Retina (tissue), 1 donor: ENCODE measurements at regions not wholly inside any gene's neighbourhood (a gene's known extent, or its start where the extent isn't known, plus 50 kb on each side); places are given as distances from the start of the nearest gene placed in this dataset.

Source experiments
- DNase-seq: peaks from one replicate; pipeline ENCODE4 v3.0.0-alpha.2; 2016

GRCh38 chr1:185574139-185574875 lies 159.9 kb upstream of the HMCN1 start:
- DNase-seq: no peak

GRCh38 chr1:185573677-185574076 lies 160.5 kb upstream of the HMCN1 start:
- DNase-seq: no peak

- no peak for DNase-seq
Observed at GRCh38 chr1:185573162-185573561, 161.0 kb upstream of the HMCN1 start.

DNA sequence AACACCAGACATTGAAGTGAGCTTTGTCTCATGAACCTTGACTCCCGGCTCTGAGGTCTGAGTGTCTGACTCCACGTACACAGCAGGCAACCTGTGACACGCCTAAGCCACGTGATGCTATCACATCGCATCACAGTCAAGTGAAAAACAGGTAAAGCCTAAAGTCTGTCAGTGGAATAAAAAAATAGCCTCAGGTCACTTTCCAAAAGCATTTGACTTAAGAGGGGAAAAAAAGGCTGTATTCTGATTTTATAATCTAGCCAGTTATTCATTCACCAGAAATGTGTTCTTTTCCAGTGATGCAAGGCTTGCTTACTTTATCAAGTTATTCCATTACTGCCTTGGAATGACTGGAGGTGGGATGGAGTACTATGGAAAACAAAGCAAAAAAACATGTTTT lies 163.2 kb upstream of the HMCN1 start:
- DNase-seq: no peak

DNA sequence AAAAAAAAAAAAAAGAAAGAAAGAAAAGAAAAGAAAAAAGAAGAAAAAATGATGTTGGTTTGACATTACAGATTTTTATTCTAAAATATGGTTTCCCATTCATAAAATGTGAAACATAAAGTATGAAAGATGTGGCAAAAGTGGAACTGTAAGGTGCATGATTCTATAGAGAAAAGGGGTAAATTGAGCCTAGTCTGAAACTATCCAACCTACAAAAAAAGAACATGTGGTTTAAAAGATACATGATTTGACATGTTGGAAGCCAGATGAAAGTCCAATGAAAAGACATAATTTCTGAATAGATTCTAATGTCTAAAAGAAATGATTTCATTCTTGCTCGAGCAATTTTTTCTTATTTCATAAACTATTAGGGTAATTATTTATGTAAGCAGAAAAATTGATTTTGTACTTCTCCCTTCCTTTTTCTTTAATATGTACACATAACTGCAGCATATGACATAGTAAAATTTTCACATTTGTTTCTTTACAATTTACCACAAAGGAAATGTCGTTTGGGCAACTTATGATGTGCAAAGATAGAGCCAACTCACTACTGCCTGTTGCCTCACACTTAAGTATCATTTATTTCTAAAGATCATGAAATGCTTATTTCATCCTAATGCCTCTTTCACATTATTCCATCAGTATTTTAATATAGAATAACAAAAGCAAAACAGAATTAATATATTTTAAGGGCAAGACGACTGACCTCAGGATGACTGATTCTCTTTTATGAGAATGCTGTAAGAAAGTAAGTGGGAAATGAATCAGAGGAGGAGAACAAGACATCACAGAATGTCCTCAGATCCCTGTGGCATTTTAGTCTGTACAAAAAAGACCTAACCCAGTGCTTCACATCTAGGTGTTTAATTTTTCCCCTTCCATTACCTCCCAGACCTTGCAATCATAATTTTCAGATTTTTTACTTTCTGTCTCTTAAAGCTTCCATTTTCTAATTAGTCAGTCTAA lies 165.8 kb upstream of the HMCN1 start:
- DNase-seq: no peak

- no peak for DNase-seq
Observed at GRCh38 chr1:185567440-185567839, 166.8 kb upstream of the HMCN1 start.

GRCh38 chr1:185566995-185567394 lies 167.2 kb upstream of the HMCN1 start:
- DNase-seq: no peak

DNA sequence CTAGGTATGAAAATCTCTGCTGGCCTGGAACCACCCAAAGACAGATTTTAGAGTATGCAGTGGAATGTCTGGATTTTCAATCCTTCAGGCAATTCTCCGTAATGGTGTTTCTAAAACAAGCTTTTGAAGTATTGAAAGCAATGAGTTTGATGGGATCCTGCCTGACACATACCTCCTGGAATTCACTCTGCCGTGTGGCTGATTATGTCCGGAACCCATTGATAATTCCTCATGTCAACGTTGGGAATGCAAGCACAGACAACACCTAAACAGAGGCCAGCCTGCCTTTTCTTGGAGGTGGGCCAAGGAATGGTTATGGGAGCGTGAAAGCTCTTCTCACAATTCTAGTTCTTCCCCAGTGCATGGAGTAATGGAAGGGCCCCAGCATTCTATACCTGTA lies 168.9 kb upstream of the HMCN1 start:
- no peak for DNase-seq

GRCh38 chr1:185564816-185565215 lies 169.4 kb upstream of the HMCN1 start:
- DNase-seq: no peak

DNA sequence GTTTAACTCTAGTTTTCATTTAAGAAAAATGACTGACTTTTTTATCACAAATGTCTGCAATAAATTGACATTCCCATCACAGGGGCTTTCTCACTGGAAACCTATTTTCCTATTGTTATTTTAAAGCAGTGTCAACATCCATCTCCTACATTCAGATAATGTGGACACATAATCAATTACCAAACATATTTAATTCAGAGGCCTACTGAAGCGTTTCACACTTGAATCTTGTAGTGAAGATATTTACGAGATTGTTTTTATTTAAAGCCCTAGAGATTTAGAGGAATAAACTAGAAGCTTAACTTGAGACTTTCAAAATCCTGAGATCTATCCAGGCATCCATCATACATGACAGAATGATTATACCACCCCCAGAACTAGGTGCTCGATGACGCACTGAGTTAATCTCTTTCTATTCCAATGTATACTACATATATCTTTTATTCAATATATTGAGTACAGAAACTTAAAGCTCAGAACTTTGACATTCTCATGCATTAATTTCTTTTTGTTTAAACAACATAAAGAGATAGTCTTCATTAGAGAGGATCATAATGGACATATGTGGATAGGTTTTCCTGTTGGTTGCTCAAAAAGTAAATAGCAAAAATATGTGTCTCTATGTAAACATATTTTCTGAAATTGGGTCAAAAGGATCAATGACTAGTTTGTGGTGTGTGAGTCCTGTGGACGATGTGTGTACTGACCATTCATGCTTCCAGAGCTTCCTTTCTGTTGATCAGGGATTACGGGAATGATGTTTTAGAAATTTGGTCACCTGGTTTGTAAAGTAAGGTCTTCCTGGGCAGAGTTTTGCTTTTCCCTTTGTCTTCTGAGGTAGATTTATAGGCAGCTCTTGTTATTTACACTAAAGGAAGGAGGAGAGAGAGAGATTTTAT lies 171.5 kb upstream of the HMCN1 start:
- no peak for DNase-seq

DNA sequence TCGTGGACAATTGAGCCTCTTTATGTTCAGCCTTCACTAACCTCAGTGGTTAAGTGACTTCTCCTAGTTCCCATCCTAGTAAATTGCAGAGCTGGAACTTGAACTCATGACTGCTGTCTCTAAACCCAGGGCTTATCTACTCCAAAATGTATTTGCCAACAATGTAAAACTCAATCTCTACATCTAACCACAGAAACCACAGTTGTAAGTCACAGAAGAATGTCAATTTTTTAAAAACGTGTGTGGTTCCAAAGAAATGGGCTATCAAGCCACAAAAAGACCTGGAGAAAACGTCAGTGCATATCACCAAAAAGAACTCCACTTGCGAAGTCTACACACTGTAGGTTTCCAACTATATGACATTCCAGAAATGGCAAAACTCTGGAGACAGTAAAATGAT lies 172.6 kb upstream of the HMCN1 start:
- no peak for DNase-seq

DNA sequence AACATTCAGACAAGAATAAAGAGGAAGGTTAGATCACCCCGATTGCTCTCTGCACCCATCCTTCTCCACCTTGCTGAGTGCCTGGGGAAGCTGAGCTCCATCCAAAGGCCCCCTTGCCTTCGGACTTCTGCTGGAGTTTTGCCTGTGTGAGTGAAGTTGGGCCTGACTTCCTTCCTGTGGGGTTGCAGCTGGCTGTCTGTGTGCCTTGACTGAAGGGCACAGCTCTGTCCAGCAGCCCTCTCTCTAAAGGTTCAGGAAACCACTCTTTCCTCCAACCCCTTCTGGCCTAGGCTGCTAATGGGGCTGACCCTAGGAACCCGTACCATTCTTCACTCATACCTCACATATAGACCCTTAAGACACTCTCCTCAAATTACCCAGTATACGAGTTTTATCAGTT lies 173.4 kb upstream of the HMCN1 start:
- no peak for DNase-seq

DNA sequence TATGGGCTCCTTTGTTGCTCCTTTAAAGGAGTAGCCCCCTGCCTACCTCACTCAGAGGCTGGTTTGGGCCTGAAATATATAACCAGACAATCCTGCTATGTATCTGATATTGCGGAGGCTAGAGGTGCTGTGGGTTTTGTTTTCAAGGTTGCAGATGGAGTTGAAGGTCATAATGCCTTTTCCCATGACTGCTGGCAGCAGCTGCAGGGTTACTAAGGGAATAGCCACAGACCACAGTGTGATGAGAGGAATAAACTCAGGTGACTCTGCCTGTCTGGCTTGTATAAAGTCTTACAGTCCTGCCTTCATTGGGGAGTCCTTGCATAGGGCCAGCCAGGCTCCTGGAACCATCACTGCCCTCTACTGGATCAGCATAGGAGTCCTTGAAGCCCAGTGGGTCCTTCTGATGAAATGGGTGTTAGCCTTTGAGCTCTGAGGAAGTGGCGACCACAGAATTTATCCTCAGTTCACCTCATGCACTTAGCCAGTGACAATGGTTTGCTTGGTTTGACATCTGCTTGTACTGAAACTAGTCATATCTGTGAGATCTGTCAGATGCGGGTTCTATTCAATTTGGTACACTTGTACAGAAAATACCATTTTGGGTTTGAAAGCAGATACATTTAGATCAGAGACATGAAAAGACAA lies 174.4 kb upstream of the HMCN1 start:
- DNase-seq: peak; percentile 17

DNA sequence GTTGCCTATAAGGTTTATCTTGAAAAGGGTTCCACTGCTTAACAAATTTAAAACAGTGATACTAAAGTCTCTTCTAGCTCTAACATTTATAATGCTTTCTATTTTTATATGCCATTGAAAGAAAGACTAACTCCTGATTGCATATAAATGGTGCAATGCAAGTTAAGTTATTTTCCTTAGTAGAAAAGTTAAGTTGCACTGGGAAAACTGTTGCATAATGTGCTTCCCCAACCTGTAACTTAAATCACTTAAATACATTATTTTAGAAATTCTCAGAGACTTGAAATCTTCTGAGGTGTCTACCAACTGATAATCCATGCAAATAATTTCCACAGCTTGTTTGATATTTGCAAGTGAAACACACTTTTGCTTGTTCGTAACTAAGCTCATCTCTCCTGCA lies 175.0 kb upstream of the HMCN1 start:
- no peak for DNase-seq

DNA sequence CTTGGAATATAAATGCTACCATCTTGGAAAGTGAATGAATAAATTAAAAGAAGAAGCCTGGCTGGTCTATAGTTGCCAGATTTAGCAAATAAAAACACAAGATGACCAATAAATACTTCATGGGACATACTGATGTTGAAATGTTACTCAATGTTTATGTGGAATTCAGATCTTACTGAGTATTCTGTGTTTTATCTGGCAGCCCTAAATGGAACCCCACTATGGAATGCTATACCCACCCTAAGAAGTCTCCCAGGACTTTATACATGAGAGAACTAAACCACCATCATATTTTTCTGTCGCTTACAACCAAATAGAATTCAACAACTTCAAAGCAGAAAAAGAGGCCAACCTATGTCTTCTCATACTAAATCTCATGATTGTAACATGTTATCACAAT lies 177.6 kb upstream of the HMCN1 start:
- DNase-seq: no peak

GRCh38 chr1:185555743-185556142 lies 178.4 kb upstream of the HMCN1 start:
- DNase-seq: no peak

DNA sequence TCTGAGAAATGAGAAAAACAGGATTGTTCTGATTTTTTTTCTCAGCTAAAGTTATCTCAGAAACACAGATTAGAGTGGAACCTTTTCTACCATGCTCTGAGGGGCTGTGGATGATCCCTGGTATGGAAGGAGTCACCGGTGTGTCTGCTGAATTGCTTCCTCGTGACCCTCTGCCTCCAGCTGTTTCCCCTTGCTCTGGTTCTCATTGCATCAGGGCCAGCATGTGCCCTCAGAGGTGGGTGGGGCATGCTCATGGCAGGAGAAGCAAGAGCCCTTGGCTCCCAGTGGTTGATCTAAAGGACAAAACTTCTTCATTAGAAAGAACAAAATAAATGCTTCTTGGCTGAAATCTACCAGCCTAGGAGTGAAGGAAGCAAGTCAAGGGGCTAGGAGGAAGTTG lies 183.2 kb upstream of the HMCN1 start:
- DNase-seq: no peak

DNA sequence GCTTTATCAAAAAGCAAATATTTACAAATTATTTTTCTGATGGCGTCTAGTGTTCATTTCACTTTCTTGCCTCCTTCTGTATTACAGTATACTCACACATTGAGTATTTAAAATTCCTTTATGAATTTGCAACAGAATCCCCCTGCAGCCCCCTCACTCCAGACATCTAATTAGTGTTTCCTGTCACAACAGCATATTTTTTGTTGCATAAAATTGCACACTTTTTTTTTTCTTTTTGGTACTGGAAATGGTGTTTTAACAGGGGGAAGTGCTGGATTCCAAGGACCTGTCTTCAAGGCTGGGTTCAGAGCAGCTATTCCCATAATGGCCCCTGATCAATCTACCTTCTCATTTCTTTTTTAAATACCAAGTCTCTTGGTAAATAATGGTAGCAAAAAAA lies 184.3 kb upstream of the HMCN1 start:
- DNase-seq: no peak

- no peak for DNase-seq
Observed at GRCh38 chr1:185546029-185546428, 188.2 kb upstream of the HMCN1 start.

GRCh38 chr1:185541871-185542301 lies 192.3 kb upstream of the HMCN1 start:
- DNase-seq: no peak

- no peak for DNase-seq
Observed at GRCh38 chr1:185540295-185540694, 193.9 kb upstream of the HMCN1 start.

GRCh38 chr1:185539277-185539943 lies 194.8 kb upstream of the HMCN1 start:
- DNase-seq: no peak
